Activated T-helper 1 cell treated with anti-CD3 and anti-CD28 coated beads, Interleukin-12 subunit alpha, Interleukin-12 subunit beta, Interleukin-2, Interleukin-4 antibody, amounts not matched to agents 30 ng/mL and 10 ng/mL and 1 ng/mL, durations not matched to agents 14 hours and 24 hours and 36 hours (primary cell): ENCODE measurements at regions not wholly inside any gene's neighbourhood (a gene's known extent, or its start where the extent isn't known, plus 50 kb on each side); places are given as distances from the start of the nearest gene placed in this dataset.
"Not testable (repeated sequence)": the region's sequence is repeated elsewhere in the genome, so short reads cannot be mapped to it uniquely, and the experiment has no call there.

Experiments
- DNase-seq: peaks from one replicate; pipeline ENCODE4 v3.0.0; 2021; ENCODE audit warnings: low spot score
- H3K27ac Mint-ChIP-seq: one replicate; pipeline ENCODE4 v1.8.0; 2021; ENCODE audit warnings: mild to moderate bottlenecking, mixed read lengths
- H3K27me3 Mint-ChIP-seq: one replicate; pipeline ENCODE4 v1.8.0; 2022; ENCODE audit warnings: mild to moderate bottlenecking, moderate library complexity, mixed read lengths; ENCODE audit not compliant: insufficient read depth
- H3K36me3 Mint-ChIP-seq: one replicate; pipeline ENCODE4 v1.8.0; 2021; ENCODE audit warnings: low read depth, mixed read lengths
- H3K4me1 Mint-ChIP-seq: one replicate; pipeline ENCODE4 v1.8.0; 2021; ENCODE audit warnings: low read depth, mixed read lengths
- H3K4me3 Mint-ChIP-seq: one replicate; pipeline ENCODE4 v1.8.0; 2021; ENCODE audit warnings: mild to moderate bottlenecking, moderate library complexity, mixed read lengths
- H3K9me3 Mint-ChIP-seq: one replicate; pipeline ENCODE4 v1.8.0; 2021; ENCODE audit warnings: mixed read lengths
- intact Hi-C: fragments of 100-400 bp; cut with micrococcal nuclease; formaldehyde crosslinking; loops from one replicate; pipeline ENCODE4 v1.15.1; 2024

GRCh38 chrX:131650637-131651410 is 107.0 kb downstream of the OR13H1 start:
- Mint-ChIP-seq H3K27me3 (no peaks in the 10 kb centered on the region), H3K36me3 (no peaks in the 10 kb centered on the region), H3K9me3 (no peaks in the 10 kb centered on the region), H3K27ac (no peak overlapping the region), H3K4me3 (no peak overlapping the region), H3K4me1 (no peaks in the 10 kb centered on the region)
- no peak for DNase-seq
- intact Hi-C loops = no loop called here

DNA sequence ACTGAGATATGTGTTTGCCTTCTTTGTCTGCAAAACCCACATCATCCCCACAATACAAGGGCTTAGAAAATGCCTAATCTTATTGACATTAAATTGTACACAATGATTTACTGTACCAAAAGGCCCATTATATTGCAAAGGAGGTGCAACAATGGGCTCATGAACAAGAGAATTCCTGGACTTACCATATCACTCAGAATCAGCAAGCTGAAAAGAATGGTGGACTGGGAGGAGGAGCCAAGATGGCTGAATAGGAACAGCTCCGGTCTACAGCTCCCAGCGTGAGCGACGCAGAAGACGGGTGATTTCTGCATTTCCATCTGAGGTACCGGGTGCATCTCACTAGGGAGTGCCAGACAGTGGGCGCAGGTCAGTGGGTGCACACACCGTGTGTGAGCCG is 119.9 kb downstream of the OR13H1 start:
- H3K4me3 Mint-ChIP-seq, intact Hi-C loops, H3K4me1 Mint-ChIP-seq, H3K27me3 Mint-ChIP-seq, H3K27ac Mint-ChIP-seq, H3K9me3 Mint-ChIP-seq, DNase-seq, H3K36me3 Mint-ChIP-seq: not testable (repeated sequence)

- DNase-seq = no peak
- no peak overlapping the region for H3K4me3 Mint-ChIP-seq
- no peaks in the 10 kb centered on the region for H3K4me1 Mint-ChIP-seq
- intact Hi-C loops = no loop called here
- no peaks in the 10 kb centered on the region for H3K9me3 Mint-ChIP-seq
- H3K27ac Mint-ChIP-seq = no peak overlapping the region
- H3K27me3 Mint-ChIP-seq = no peaks in the 10 kb centered on the region
- no peaks in the 10 kb centered on the region for H3K36me3 Mint-ChIP-seq
Measured at GRCh38 chrX:131671735-131672134, 127.9 kb downstream of the OR13H1 start.

- Mint-ChIP-seq H3K27me3 (no peaks in the 10 kb centered on the region), H3K4me1 (no peaks in the 10 kb centered on the region), H3K9me3 (no peaks in the 10 kb centered on the region), H3K36me3 (no peaks in the 10 kb centered on the region), H3K4me3 (no peak overlapping the region), H3K27ac (no peak overlapping the region)
- no peak for DNase-seq
- intact Hi-C loops = no loop called here
Measured at GRCh38 chrX:131675596-131676194, 131.8 kb downstream of the OR13H1 start.

GRCh38 chrX:131677655-131678628 is 134.1 kb downstream of the OR13H1 start:
- intact Hi-C loops = no loop called here
- H3K27ac Mint-ChIP-seq = no peak overlapping the region

DNA sequence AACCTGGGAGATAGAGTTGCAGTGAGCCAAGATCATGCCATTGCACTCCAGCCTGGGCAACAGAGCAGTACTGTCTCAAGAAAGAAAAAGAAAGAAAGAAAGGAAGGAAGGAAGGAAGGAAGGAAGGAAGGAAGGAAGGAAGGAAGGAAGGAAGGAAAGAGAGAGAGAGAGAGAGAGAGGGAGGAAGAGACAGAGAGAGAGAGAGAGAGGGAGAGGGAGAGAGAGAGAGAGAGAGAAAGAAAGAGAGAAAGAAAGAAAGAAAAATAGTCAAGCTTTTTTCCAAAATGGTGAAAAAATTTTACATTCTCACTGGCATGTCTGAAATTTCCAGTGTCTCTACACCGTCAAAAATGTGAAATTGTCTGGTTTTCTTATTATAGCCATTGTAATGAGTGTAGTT is 138.9 kb downstream of the OR13H1 start:
- H3K9me3 Mint-ChIP-seq, intact Hi-C loops: not testable (repeated sequence)

More at GRCh38 chrX:131677655-131678628, 134.1 kb downstream of the OR13H1 start:
- Mint-ChIP-seq H3K27me3 (no peaks in the 10 kb centered on the region), H3K36me3 (no peaks in the 10 kb centered on the region), H3K4me3 (no peak overlapping the region), H3K9me3 (no peaks in the 10 kb centered on the region), H3K4me1 (no peaks in the 10 kb centered on the region)
- peak; percentile 0 for DNase-seq

DNA sequence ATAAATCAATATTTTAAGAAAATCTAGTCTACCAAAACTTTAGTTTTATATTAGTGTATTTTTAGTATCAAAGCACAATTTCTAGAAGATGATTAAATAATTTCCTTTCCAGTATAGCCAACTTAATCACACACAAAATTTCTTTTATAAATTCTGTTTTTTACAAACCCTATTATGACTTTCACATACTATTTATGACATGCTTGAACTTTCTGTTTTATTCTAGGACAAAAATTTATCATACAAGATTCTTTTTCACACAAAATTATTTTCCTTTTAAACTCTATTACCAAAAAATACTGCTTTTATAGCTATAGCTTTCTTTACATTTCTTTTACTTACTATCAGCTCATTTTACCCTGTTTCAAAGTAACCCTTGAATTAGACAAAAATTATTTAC is 149.5 kb downstream of the OR13H1 start:
- Mint-ChIP-seq H3K27me3 (no peaks in the 10 kb centered on the region), H3K36me3 (peaks cover 7% of the 10 kb centered on the region), H3K4me3 (no peak overlapping the region), H3K27ac (no peak overlapping the region), H3K4me1 (no peaks in the 10 kb centered on the region), H3K9me3 (no peaks in the 10 kb centered on the region)
- no peak for DNase-seq
- intact Hi-C loops = no loop called here

More for the DNA sequence above, 138.9 kb downstream of the OR13H1 start:
- H3K4me1 Mint-ChIP-seq, DNase-seq, H3K27ac Mint-ChIP-seq, H3K27me3 Mint-ChIP-seq, H3K4me3 Mint-ChIP-seq, H3K36me3 Mint-ChIP-seq: not testable (repeated sequence)

GRCh38 chrX:131696989-131697388 is 153.1 kb downstream of the OR13H1 start:
- intact Hi-C loops, H3K36me3 Mint-ChIP-seq, H3K4me3 Mint-ChIP-seq, H3K4me1 Mint-ChIP-seq, DNase-seq, H3K9me3 Mint-ChIP-seq, H3K27ac Mint-ChIP-seq, H3K27me3 Mint-ChIP-seq: not testable (repeated sequence)

DNA sequence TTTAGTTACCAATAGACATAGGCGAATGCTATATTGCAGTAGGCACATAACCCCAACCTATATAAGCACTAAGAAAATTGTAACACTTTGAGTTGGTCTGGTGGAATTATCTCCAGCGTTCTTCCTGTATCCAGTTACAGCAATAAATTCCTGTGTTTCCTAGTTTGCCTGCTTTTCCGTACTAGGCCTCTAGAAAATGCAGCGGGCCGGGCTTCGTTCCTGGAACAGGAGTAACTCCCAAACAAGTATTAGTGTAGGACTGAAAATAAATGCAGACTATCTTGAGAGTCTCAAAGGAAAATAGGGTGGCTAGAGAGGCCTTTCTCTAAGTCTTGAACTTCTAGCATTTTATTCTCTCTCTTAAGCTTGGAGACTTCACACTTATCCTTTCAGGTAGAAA is 159.8 kb downstream of the OR13H1 start:
- H3K36me3 Mint-ChIP-seq = peaks cover 5% of the 10 kb centered on the region
- H3K4me3 Mint-ChIP-seq = no peak overlapping the region
- H3K27ac Mint-ChIP-seq = no peak overlapping the region
- H3K4me1 Mint-ChIP-seq = no peaks in the 10 kb centered on the region
- no peaks in the 10 kb centered on the region for H3K9me3 Mint-ChIP-seq
- no peak for DNase-seq
- H3K27me3 Mint-ChIP-seq = no peaks in the 10 kb centered on the region
- intact Hi-C loops = no loop called here

DNA sequence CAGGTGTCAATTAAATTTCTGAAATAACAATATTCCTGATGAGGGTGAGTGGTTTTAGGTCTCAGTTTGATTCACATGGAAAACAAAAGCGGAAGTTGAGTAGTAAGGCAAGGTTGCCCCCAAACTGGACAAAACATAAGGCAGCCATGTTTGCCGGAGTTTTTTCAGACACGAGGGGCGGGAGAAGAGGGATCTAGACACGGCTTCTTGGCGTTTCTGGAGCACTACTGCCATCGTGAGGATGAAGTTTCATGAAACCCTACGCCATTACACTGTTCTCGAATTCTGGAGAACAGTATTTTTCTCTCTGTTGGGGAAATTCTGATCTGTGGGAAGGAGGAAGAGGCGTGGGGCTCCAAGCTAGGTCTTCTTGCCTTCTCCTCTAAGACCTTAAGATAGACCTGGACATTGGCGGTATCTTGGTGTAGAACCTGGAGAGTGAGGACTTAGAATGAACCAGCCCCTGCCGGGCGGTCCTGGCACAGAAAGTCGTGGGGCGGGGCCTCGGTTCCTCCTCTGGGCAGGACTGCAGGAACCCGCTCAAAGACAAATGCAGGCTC is 160.3 kb downstream of the OR13H1 start:
- intact Hi-C loops = no loop called here
- no peak overlapping the region for H3K27ac Mint-ChIP-seq
- H3K4me1 Mint-ChIP-seq = no peaks in the 10 kb centered on the region
- H3K4me3 Mint-ChIP-seq = no peak overlapping the region
- H3K9me3 Mint-ChIP-seq = no peaks in the 10 kb centered on the region
- no peaks in the 10 kb centered on the region for H3K27me3 Mint-ChIP-seq
- DNase-seq = no peak
- peaks cover 5% of the 10 kb centered on the region for H3K36me3 Mint-ChIP-seq

DNA sequence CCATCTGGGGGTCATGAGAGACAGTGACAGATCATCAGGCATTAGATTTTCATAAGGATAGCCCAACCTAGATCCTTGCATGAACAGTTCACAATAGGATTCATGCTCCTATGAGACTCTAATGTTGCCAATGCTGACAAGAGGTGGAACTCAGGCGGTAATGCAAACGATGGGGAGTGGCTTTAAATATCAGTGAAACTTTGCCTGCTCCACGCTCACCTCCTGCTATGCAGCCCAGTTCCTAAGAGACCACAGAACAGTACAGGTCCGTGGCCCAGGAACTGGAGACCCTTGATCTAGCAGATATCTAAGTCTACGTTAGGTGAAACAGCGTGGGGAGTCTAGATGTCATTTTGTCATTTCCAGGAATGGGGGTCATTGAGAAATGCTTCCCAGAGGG is 165.7 kb downstream of the OR13H1 start:
- H3K9me3 Mint-ChIP-seq = peaks cover 5% of the 10 kb centered on the region
- peaks cover 9% of the 10 kb centered on the region for H3K36me3 Mint-ChIP-seq
- H3K27ac Mint-ChIP-seq = no peak overlapping the region
- H3K27me3 Mint-ChIP-seq = no peaks in the 10 kb centered on the region
- intact Hi-C loops = no loop called here
- no peak for DNase-seq
- H3K4me1 Mint-ChIP-seq = no peaks in the 10 kb centered on the region
- H3K4me3 Mint-ChIP-seq = no peak overlapping the region

- Mint-ChIP-seq H3K27ac (no peak overlapping the region), H3K4me3 (no peak overlapping the region), H3K4me1 (no peaks in the 10 kb centered on the region), H3K9me3 (peaks cover 5% of the 10 kb centered on the region), H3K36me3 (peaks cover 5% of the 10 kb centered on the region), H3K27me3 (no peaks in the 10 kb centered on the region)
- intact Hi-C loops = no loop called here
- no peak for DNase-seq
Measured at GRCh38 chrX:131711478-131711867, 167.6 kb downstream of the OR13H1 start.

GRCh38 chrX:131723646-131724045 is 179.8 kb downstream of the OR13H1 start:
- no peak for DNase-seq
- intact Hi-C loops = no loop called here
- Mint-ChIP-seq H3K36me3 (peaks cover 3% of the 10 kb centered on the region), H3K9me3 (peaks cover 9% of the 10 kb centered on the region), H3K27ac (no peak overlapping the region), H3K4me3 (no peak overlapping the region), H3K27me3 (no peaks in the 10 kb centered on the region), H3K4me1 (no peaks in the 10 kb centered on the region)
